Keratinocyte (primary cell): ENCODE measurements at regions not wholly inside any gene's neighbourhood (a gene's known extent, or its start where the extent isn't known, plus 50 kb on each side); places are given as distances from the start of the nearest gene placed in this dataset.

Experiments used
- DNase-seq: peaks from one replicate; pipeline ENCODE4 v3.0.0-alpha.2; 2011; ENCODE audit warnings: low read depth, missing footprints, low spot score
- FAIRE-seq: peaks from 2 replicates; lab custom pipeline; 2011; peaks lifted over from hg19 to GRCh38; lab: Jason Lieb, UNC
- H2AFZ ChIP-seq: 2 replicates; pipeline ENCODE4 v1.6.0; 2012; ENCODE audit warnings: low read length, control low read depth, inconsistent platforms; ENCODE audit not compliant: control insufficient read depth
- H3K27ac ChIP-seq: 2 replicates; pipeline ENCODE4 v1.5.1; 2011; ENCODE audit warnings: low read length; ENCODE audit not compliant: control insufficient read depth, insufficient read depth
- H3K27me3 ChIP-seq: 3 replicates; pipeline ENCODE4 v1.6.0; 2011; ENCODE audit warnings: low read length; ENCODE audit not compliant: control insufficient read depth, insufficient read depth; ENCODE audit errors: extremely low read depth
- H3K36me3 ChIP-seq, 2 experiments: 2 replicates in 1 of 2; 3 replicates in 1 of 2; pipeline ENCODE4 v1.5.1; 2011; ENCODE audit warnings: low read length in 2 of 2, mild to moderate bottlenecking in 1 of 2; ENCODE audit not compliant: control insufficient read depth in 2 of 2, insufficient read depth in 2 of 2; ENCODE audit errors: extremely low read depth in 1 of 2
- H3K4me1 ChIP-seq: 3 replicates; pipeline ENCODE4 v1.5.1; 2011; ENCODE audit warnings: low read length; ENCODE audit not compliant: control insufficient read depth, insufficient read depth; ENCODE audit errors: extremely low read depth
- H3K4me2 ChIP-seq: 3 replicates; pipeline ENCODE4 v1.6.0; 2011; ENCODE audit warnings: low read depth, low read length; ENCODE audit not compliant: control insufficient read depth, insufficient read depth; ENCODE audit errors: extremely low read depth
- H3K4me3 ChIP-seq, 3 experiments: fragments of 200-600 bp in 1 of 3; sonication (generic) in 1 of 3; 2 replicates in 2 of 3; 3 replicates in 1 of 3; pipeline ENCODE4 v1.5.1; 2011 to 2016; ENCODE audit warnings: low read length in 3 of 3, mild to moderate bottlenecking in 3 of 3, control low read depth in 2 of 3, inconsistent platforms in 1 of 3, low read depth in 1 of 3, mixed read lengths in 1 of 3, mixed run types in 1 of 3, moderate library complexity in 1 of 3; ENCODE audit not compliant: control insufficient read depth in 2 of 3, insufficient read depth in 2 of 3; ENCODE audit errors: extremely low read depth in 1 of 3
- H3K79me2 ChIP-seq: 2 replicates; pipeline ENCODE4 v1.6.0; 2012; ENCODE audit warnings: low read length; ENCODE audit not compliant: control insufficient read depth, insufficient read depth
- H3K9ac ChIP-seq: 3 replicates; pipeline ENCODE4 v1.6.0; 2011; ENCODE audit warnings: low read length; ENCODE audit not compliant: control insufficient read depth, insufficient read depth; ENCODE audit errors: extremely low read depth
- H3K9me1 ChIP-seq: 3 replicates; pipeline ENCODE4 v1.6.0; 2011; ENCODE audit warnings: low read length; ENCODE audit not compliant: control insufficient read depth, insufficient read depth; ENCODE audit errors: extremely low read depth
- H3K9me3 ChIP-seq: 2 replicates; pipeline ENCODE4 v1.5.1; 2012; ENCODE audit warnings: low read depth, low read length; ENCODE audit not compliant: control insufficient read depth
- H4K20me1 ChIP-seq: 3 replicates; pipeline ENCODE4 v1.6.0; 2011; ENCODE audit warnings: low read length; ENCODE audit not compliant: control insufficient read depth, insufficient read depth; ENCODE audit errors: extremely low read depth
- EZH2 ChIP-seq: IDR thresholded peaks from one replicate; pipeline ENCODE4 v1.6.1; 2012; ENCODE audit warnings: inconsistent platforms, mild to moderate bottlenecking, low read length, moderate library complexity
- dilution Hi-C: fragments of 300-500 bp; cut with MboI; formaldehyde crosslinking; loops from one replicate; pipeline ENCODE4 v1.7.0; 2020; ENCODE audit warnings: low sequenced_read_pairs; ENCODE audit not compliant: extremely low pct_ligation_motif_present
- TF ChIP-seq, protein P1 (sequence below), 3 experiments: IDR thresholded peaks in 1 of 3; conservative IDR thresholded peaks in 1 of 3; optimal IDR thresholded peaks in 1 of 3; 2 replicates in 2 of 3; 3 replicates in 1 of 3; pipeline versions ENCODE3 to v1.5.1; 2011; ENCODE audit warnings: low read length in 3 of 3, mild to moderate bottlenecking in 3 of 3, moderate library complexity in 2 of 3, control low read depth in 1 of 3, inconsistent platforms in 1 of 3; ENCODE audit not compliant: insufficient read depth in 2 of 3; ENCODE audit errors: extremely low read depth in 1 of 3

DNA sequence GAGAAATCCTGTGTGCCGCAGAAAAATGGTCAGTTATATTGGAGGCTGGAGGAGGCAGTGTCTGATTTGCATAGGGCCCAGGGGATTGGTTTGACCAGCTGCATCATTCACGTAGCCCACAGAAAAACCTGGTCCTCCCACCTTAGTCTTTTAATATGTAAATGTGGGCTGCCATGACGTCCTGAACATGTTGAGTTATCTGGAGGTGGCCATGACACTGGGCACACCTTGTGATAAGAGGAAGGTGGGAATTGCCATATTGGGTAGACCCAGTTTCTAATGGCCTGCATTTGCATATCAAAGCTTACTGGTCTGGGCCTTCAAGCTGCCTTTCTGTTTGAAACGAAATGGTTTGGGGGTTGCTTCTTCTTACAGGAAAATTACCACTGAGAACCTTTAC, 162.2 kb downstream of the AHR start:
- TF ChIP-seq, protein P1, sequence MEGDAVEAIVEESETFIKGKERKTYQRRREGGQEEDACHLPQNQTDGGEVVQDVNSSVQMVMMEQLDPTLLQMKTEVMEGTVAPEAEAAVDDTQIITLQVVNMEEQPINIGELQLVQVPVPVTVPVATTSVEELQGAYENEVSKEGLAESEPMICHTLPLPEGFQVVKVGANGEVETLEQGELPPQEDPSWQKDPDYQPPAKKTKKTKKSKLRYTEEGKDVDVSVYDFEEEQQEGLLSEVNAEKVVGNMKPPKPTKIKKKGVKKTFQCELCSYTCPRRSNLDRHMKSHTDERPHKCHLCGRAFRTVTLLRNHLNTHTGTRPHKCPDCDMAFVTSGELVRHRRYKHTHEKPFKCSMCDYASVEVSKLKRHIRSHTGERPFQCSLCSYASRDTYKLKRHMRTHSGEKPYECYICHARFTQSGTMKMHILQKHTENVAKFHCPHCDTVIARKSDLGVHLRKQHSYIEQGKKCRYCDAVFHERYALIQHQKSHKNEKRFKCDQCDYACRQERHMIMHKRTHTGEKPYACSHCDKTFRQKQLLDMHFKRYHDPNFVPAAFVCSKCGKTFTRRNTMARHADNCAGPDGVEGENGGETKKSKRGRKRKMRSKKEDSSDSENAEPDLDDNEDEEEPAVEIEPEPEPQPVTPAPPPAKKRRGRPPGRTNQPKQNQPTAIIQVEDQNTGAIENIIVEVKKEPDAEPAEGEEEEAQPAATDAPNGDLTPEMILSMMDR (optimal IDR thresholded peaks at IDR 0.05 in 1 of 3, IDR thresholded peaks at IDR 0.05 in 1 of 3, conservative IDR thresholded peaks at IDR 0.05 in 1 of 3; ENCODE audit: extremely low read depth in 1 of 3, insufficient read depth in 2 of 3, low read length in 3 of 3) = no peak
- TF ChIP-seq EZH2 = no peak
- dilution Hi-C loops = no loop called here

DNA sequence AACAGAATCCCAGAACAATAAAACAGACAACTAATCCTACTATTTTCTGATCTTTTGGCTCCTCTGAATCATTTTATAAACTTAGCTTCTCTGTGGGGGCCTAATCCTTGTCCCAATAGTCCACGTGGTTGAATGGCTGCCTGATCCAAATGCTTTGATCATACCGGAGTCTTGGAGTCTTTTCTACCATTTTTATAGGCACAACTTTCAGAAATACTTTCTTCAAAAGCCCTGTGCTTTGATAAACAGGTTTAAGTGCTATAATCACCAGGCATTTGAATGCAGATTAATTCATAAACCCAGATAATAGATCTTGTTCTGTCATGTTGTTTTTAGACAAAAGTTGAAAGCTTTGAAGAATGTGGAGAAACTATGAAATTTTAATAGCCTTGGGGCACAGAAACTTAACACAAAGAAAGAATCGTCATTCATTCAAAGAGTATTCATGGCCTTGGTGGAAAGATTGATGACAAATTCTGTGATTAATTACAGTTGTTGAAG, 163.7 kb downstream of the AHR start:
- no peaks in the 10 kb centered on the region for H4K20me1 ChIP-seq
- H3K27ac ChIP-seq = peak overlapping the region; percentile 38
- no peak overlapping the region for H3K4me3 ChIP-seq
- no peak for TF ChIP-seq EZH2
- TF ChIP-seq, protein P1 (optimal IDR thresholded peaks at IDR 0.05 in 1 of 3, IDR thresholded peaks at IDR 0.05 in 1 of 3, conservative IDR thresholded peaks at IDR 0.05 in 1 of 3; ENCODE audit: extremely low read depth in 1 of 3, insufficient read depth in 2 of 3, low read length in 3 of 3) = no peak
- peak overlapping the region; percentile 55 for H3K4me2 ChIP-seq
- peak; percentile 75 for FAIRE-seq
- no peaks in the 10 kb centered on the region for H3K9me1 ChIP-seq
- H3K9ac ChIP-seq = no peak overlapping the region
- H2AFZ ChIP-seq = peak overlapping the region; percentile 47
- H3K27me3 ChIP-seq = no peaks in the 10 kb centered on the region
- no peaks in the 10 kb centered on the region for H3K36me3 ChIP-seq
- H3K9me3 ChIP-seq = no peaks in the 10 kb centered on the region
- dilution Hi-C loops = no loop called here
- H3K79me2 ChIP-seq = no peaks in the 10 kb centered on the region
- peak; percentile 57 for DNase-seq
- peaks cover 12% of the 10 kb centered on the region for H3K4me1 ChIP-seq

More for the DNA sequence above, 162.2 kb downstream of the AHR start:
- Histone ChIP-seq H4K20me1 (no peaks in the 10 kb centered on the region), H3K4me2 (no peak overlapping the region), H3K27me3 (no peaks in the 10 kb centered on the region), H2AFZ (no peak overlapping the region), H3K9ac (no peak overlapping the region), H3K79me2 (no peaks in the 10 kb centered on the region), H3K9me3 (no peaks in the 10 kb centered on the region), H3K9me1 (no peaks in the 10 kb centered on the region), H3K36me3 (no peaks in the 10 kb centered on the region), H3K4me3 (no peak overlapping the region), H3K27ac (no peak overlapping the region), H3K4me1 (peaks cover 12% of the 10 kb centered on the region)
- FAIRE-seq (no peak), DNase-seq (no peak)
